ENCODE measurements at regions not wholly inside any gene's neighbourhood (a gene's known extent, or its start where the extent isn't known, plus 50 kb on each side); places are given as distances from the start of the nearest gene placed in this dataset.

DNA sequence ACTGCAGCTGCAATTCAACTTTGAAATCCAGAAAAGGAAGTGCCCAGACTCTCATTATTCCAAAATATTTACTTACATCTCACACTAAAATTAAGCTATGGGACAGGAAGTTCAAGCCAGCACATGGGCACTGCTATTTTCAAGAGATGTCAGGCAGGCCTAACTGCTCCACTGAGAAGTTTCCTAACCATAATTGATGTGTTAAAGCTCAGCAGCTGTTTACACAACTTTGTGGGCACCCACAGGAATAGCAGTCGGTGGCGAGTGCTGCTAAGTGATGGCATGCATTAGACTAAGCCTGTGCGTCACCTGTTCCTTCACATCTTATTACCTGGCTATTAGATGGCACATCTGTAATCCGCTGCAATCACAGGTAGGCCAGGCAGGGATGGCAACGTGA, 303.3 kb upstream of the DAB1 start (continued):
- TF ChIP-seq, protein P1, sequence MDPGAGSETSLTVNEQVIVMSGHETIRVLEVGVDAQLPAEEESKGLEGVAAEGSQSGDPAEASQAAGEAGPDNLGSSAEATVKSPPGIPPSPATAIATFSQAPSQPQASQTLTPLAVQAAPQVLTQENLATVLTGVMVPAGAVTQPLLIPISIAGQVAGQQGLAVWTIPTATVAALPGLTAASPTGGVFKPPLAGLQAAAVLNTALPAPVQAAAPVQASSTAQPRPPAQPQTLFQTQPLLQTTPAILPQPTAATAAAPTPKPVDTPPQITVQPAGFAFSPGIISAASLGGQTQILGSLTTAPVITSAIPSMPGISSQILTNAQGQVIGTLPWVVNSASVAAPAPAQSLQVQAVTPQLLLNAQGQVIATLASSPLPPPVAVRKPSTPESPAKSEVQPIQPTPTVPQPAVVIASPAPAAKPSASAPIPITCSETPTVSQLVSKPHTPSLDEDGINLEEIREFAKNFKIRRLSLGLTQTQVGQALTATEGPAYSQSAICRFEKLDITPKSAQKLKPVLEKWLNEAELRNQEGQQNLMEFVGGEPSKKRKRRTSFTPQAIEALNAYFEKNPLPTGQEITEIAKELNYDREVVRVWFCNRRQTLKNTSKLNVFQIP (CRISPR knock-in tag; IDR thresholded peaks at IDR 0.05; ENCODE audit: borderline replicate concordance, low read depth): no peak
- TF ChIP-seq ZFP3 (CRISPR knock-in tag; IDR thresholded peaks at IDR 0.05): no peak
- no peak for TF ChIP-seq PPARA (CRISPR knock-in tag; IDR thresholded peaks at IDR 0.05; ENCODE audit: borderline replicate concordance)
- TF ChIP-seq ARNTL (CRISPR knock-in tag; IDR thresholded peaks at IDR 0.05; ENCODE audit: borderline replicate concordance, low read depth): no peak
- TF ChIP-seq BACH2 (CRISPR knock-in tag; IDR thresholded peaks at IDR 0.05; ENCODE audit: borderline replicate concordance): no peak

DNA sequence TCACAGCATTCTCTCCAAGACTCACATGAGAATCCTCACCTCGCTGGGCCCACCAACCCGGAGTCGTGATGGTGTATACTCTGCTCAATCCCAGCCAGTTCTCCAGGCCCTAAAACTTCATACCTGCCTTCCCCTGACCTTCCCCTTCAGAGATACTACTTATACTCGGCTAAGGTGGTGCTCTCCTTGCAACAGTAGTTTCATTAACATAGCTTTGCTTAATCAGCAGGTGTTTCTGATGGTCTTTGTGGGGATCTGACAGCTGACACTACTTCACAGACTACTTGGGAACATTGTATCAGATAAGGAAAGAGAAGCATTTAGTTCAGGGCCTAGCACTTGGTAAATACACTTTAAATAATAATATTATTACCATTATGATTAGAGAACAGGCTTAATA, 301.5 kb upstream of the DAB1 start:
- no peak for ATAC-seq

DNA sequence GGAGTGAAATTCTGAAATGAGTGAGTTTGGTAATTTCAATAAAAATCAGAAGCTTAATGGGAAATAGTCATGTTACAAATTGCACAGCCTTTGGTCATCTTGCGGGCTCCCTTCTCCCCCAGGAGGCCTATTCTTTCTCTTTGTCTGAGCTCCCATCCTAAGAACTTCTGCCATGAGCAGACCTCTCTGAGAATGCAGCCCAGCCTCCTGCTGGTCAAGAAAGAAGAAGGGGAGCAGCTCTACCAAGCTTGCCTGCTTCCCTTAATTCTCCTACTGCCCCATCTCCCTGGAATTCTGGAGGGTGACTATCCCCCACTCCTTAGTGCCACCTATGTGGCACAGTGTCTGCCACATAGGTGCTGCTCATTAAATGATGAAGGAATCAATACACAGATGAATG, 300.7 kb upstream of the DAB1 start:
- no peak for TF ChIP-seq ISL1 (CRISPR knock-in tag; IDR thresholded peaks at IDR 0.05)
- TF ChIP-seq BACH2 (CRISPR knock-in tag; IDR thresholded peaks at IDR 0.05; ENCODE audit: borderline replicate concordance): no peak
- TF ChIP-seq PPARA (CRISPR knock-in tag; IDR thresholded peaks at IDR 0.05; ENCODE audit: borderline replicate concordance): no peak
- TF ChIP-seq ZFP3 (CRISPR knock-in tag; IDR thresholded peaks at IDR 0.05): no peak
- TF ChIP-seq, protein P1 (CRISPR knock-in tag; IDR thresholded peaks at IDR 0.05; ENCODE audit: borderline replicate concordance, low read depth): no peak
- no peak for TF ChIP-seq TOX (CRISPR knock-in tag; IDR thresholded peaks at IDR 0.05; ENCODE audit: borderline replicate concordance)
- TF ChIP-seq, protein P2, sequence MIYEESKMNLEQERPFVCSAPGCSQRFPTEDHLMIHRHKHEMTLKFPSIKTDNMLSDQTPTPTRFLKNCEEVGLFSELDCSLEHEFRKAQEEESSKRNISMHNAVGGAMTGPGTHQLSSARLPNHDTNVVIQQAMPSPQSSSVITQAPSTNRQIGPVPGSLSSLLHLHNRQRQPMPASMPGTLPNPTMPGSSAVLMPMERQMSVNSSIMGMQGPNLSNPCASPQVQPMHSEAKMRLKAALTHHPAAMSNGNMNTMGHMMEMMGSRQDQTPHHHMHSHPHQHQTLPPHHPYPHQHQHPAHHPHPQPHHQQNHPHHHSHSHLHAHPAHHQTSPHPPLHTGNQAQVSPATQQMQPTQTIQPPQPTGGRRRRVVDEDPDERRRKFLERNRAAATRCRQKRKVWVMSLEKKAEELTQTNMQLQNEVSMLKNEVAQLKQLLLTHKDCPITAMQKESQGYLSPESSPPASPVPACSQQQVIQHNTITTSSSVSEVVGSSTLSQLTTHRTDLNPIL (CRISPR knock-in tag; IDR thresholded peaks at IDR 0.05; ENCODE audit: low read depth): no peak
- ATAC-seq: no peak

More for the DNA sequence above, 301.5 kb upstream of the DAB1 start:
- TF ChIP-seq ZC3H10 (CRISPR knock-in tag; IDR thresholded peaks at IDR 0.05) (no peak), ESRRG (CRISPR knock-in tag; IDR thresholded peaks at IDR 0.05) (no peak), ISL1 (CRISPR knock-in tag; IDR thresholded peaks at IDR 0.05) (no peak), BACH2 (CRISPR knock-in tag; IDR thresholded peaks at IDR 0.05; ENCODE audit: borderline replicate concordance) (no peak), TOX (CRISPR knock-in tag; IDR thresholded peaks at IDR 0.05; ENCODE audit: borderline replicate concordance) (no peak)
- TF ChIP-seq, protein P3, sequence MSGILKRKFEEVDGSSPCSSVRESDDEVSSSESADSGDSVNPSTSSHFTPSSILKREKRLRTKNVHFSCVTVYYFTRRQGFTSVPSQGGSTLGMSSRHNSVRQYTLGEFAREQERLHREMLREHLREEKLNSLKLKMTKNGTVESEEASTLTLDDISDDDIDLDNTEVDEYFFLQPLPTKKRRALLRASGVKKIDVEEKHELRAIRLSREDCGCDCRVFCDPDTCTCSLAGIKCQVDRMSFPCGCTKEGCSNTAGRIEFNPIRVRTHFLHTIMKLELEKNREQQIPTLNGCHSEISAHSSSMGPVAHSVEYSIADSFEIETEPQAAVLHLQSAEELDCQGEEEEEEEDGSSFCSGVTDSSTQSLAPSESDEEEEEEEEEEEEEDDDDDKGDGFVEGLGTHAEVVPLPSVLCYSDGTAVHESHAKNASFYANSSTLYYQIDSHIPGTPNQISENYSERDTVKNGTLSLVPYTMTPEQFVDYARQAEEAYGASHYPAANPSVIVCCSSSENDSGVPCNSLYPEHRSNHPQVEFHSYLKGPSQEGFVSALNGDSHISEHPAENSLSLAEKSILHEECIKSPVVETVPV (CRISPR knock-in tag; IDR thresholded peaks at IDR 0.05): no peak

DNA sequence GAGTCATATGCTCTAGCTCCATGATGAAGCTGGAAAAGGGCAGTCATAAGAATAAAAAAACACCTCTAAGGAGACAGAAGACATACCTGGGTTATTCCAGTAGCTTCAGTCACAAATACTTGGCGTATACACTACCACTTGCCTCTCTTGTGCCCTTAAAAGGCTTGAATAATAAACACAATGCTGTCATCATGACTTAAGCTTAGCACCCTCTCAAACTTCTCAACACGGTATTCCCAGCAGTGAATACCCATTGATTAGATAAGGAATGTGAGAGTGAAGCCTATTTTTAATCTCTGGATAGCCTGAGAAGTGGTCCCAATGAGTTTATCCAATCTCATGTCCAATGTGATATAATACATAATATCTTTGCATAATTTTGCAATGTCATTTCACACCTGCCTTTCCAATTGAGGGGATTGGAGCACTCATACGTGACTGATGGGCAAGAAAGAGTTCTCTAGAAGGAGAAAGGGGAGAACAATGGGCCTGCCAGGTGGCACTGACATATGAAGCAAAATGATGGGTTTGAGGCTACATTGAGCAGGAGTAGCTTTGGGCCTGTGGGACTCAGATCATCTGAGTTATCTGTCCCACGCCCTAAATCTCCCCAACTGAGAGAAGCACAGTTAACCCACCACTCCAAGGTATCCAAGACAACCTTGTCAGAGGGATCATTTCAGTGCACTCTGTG, 298.6 kb upstream of the DAB1 start:
- ATAC-seq: no peak
- TF ChIP-seq ZC3H10 (CRISPR knock-in tag; IDR thresholded peaks at IDR 0.05): no peak
- no peak for TF ChIP-seq CSDC2 (CRISPR knock-in tag; IDR thresholded peaks at IDR 0.05)
- TF ChIP-seq, protein P4, sequence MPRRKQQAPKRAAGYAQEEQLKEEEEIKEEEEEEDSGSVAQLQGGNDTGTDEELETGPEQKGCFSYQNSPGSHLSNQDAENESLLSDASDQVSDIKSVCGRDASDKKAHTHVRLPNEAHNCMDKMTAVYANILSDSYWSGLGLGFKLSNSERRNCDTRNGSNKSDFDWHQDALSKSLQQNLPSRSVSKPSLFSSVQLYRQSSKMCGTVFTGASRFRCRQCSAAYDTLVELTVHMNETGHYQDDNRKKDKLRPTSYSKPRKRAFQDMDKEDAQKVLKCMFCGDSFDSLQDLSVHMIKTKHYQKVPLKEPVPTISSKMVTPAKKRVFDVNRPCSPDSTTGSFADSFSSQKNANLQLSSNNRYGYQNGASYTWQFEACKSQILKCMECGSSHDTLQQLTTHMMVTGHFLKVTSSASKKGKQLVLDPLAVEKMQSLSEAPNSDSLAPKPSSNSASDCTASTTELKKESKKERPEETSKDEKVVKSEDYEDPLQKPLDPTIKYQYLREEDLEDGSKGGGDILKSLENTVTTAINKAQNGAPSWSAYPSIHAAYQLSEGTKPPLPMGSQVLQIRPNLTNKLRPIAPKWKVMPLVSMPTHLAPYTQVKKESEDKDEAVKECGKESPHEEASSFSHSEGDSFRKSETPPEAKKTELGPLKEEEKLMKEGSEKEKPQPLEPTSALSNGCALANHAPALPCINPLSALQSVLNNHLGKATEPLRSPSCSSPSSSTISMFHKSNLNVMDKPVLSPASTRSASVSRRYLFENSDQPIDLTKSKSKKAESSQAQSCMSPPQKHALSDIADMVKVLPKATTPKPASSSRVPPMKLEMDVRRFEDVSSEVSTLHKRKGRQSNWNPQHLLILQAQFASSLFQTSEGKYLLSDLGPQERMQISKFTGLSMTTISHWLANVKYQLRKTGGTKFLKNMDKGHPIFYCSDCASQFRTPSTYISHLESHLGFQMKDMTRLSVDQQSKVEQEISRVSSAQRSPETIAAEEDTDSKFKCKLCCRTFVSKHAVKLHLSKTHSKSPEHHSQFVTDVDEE (CRISPR knock-in tag; IDR thresholded peaks at IDR 0.05): no peak
- no peak for TF ChIP-seq TOX (CRISPR knock-in tag; IDR thresholded peaks at IDR 0.05; ENCODE audit: borderline replicate concordance)
- TF ChIP-seq ZNF565 (CRISPR knock-in tag; conservative IDR thresholded peaks at IDR 0.05; ENCODE audit: low read depth): no peak
- TF ChIP-seq OSR1 (CRISPR knock-in tag; IDR thresholded peaks at IDR 0.05): no peak
- TF ChIP-seq, protein P3 (CRISPR knock-in tag; IDR thresholded peaks at IDR 0.05): no peak
- TF ChIP-seq ARNTL (CRISPR knock-in tag; IDR thresholded peaks at IDR 0.05; ENCODE audit: borderline replicate concordance, low read depth): no peak
- TF ChIP-seq RARB (CRISPR knock-in tag; IDR thresholded peaks at IDR 0.05): no peak
- no peak for TF ChIP-seq ZFP3 (CRISPR knock-in tag; IDR thresholded peaks at IDR 0.05)
- TF ChIP-seq ESRRG (CRISPR knock-in tag; IDR thresholded peaks at IDR 0.05): no peak
- TF ChIP-seq PPARA (CRISPR knock-in tag; IDR thresholded peaks at IDR 0.05; ENCODE audit: borderline replicate concordance): no peak
- no peak for TF ChIP-seq ISL1 (CRISPR knock-in tag; IDR thresholded peaks at IDR 0.05)
- TF ChIP-seq ZNF8 (CRISPR knock-in tag; IDR thresholded peaks at IDR 0.05): no peak
- TF ChIP-seq SNAI2 (CRISPR knock-in tag; IDR thresholded peaks at IDR 0.05): no peak
- no peak for TF ChIP-seq ZNF70 (CRISPR knock-in tag; IDR thresholded peaks at IDR 0.05)
- TF ChIP-seq, protein P2 (CRISPR knock-in tag; IDR thresholded peaks at IDR 0.05; ENCODE audit: low read depth): no peak
- TF ChIP-seq, protein P1 (CRISPR knock-in tag; IDR thresholded peaks at IDR 0.05; ENCODE audit: borderline replicate concordance, low read depth): no peak
